H9 (cell line): ENCODE measurements at regions not wholly inside any gene's neighbourhood (a gene's known extent, or its start where the extent isn't known, plus 50 kb on each side); places are given as distances from the start of the nearest gene placed in this dataset.

Experiments used
- DNase-seq: peaks from one replicate; pipeline ENCODE4 v3.0.0-alpha.2; 2017
- H2AFZ ChIP-seq: one replicate; pipeline ENCODE4 v1.6.1; 2013; ENCODE audit warnings: mild to moderate bottlenecking, low read length, control low read depth, moderate library complexity
- H2AK5ac ChIP-seq: 2 replicates; pipeline ENCODE4 v1.6.1; 2013; ENCODE audit warnings: low read length, control low read depth, mixed read lengths; ENCODE audit not compliant: insufficient read length
- H2BK120ac ChIP-seq: one replicate; pipeline ENCODE4 v1.6.1; 2013; ENCODE audit warnings: low read depth, mild to moderate bottlenecking, low read length, control low read depth, inconsistent platforms; ENCODE audit not compliant: poor library complexity, severe bottlenecking
- H2BK12ac ChIP-seq: 2 replicates; pipeline ENCODE4 v1.6.1; 2013; ENCODE audit warnings: low read length, control low read depth, mixed read lengths, low read depth; ENCODE audit not compliant: insufficient read length
- H2BK15ac ChIP-seq: 2 replicates; pipeline ENCODE4 v1.6.1; 2013; ENCODE audit warnings: low read depth, low read length, control low read depth
- H2BK20ac ChIP-seq: one replicate; pipeline ENCODE4 v1.6.1; 2013; ENCODE audit warnings: low read depth, mild to moderate bottlenecking, low read length, control low read depth, inconsistent platforms; ENCODE audit not compliant: poor library complexity, severe bottlenecking
- H2BK5ac ChIP-seq: 2 replicates; pipeline ENCODE4 v1.6.1; 2013; ENCODE audit warnings: low read length, control low read depth, mixed read lengths; ENCODE audit not compliant: insufficient read length
- H3K14ac ChIP-seq: 2 replicates; pipeline ENCODE4 v1.6.1; 2013; ENCODE audit warnings: low read length, control low read depth; ENCODE audit not compliant: insufficient read depth
- H3K18ac ChIP-seq: 2 replicates; pipeline ENCODE4 v1.6.1; 2013; ENCODE audit warnings: low read depth, mild to moderate bottlenecking, mixed read lengths, low read length, control low read depth; ENCODE audit not compliant: insufficient read length
- H3K23ac ChIP-seq: 2 replicates; pipeline ENCODE4 v1.6.1; 2013; ENCODE audit warnings: low read length, control low read depth, mixed read lengths, low read depth; ENCODE audit not compliant: insufficient read length
- H3K23me2 ChIP-seq: 2 replicates; pipeline ENCODE4 v1.6.1; 2013; ENCODE audit warnings: low read depth, mild to moderate bottlenecking, mixed read lengths, low read length, control low read depth; ENCODE audit not compliant: insufficient read length, poor library complexity, severe bottlenecking
- H3K27ac ChIP-seq: 2 replicates; pipeline ENCODE4 v1.5.1; 2013; ENCODE audit warnings: low read length, control low read depth, mixed read lengths, low read depth; ENCODE audit not compliant: insufficient read length
- H3K27me3 ChIP-seq: 2 replicates; pipeline ENCODE4 v1.6.1; 2013; ENCODE audit warnings: low read length, control low read depth, inconsistent platforms; ENCODE audit not compliant: insufficient read depth
- H3K4ac ChIP-seq: 2 replicates; pipeline ENCODE4 v1.6.1; 2013; ENCODE audit warnings: low read depth, mild to moderate bottlenecking, control low read depth, inconsistent platforms, low read length, moderate library complexity
- H3K4me1 ChIP-seq: 2 replicates; pipeline ENCODE4 v1.6.1; 2013; ENCODE audit warnings: low read length, control low read depth, inconsistent platforms; ENCODE audit not compliant: insufficient read depth
- H3K4me2 ChIP-seq: 2 replicates; pipeline ENCODE4 v1.6.1; 2013; ENCODE audit warnings: low read length, control low read depth, mixed read lengths; ENCODE audit not compliant: insufficient read length, insufficient read depth
- H3K56ac ChIP-seq: 2 replicates; pipeline ENCODE4 v1.6.1; 2013; ENCODE audit warnings: low read depth, mild to moderate bottlenecking, mixed read lengths, low read length, control low read depth; ENCODE audit not compliant: insufficient read length
- H3K79me1 ChIP-seq: 2 replicates; pipeline ENCODE4 v1.6.1; 2013; ENCODE audit warnings: low read depth, mild to moderate bottlenecking, moderate library complexity, low read length, control low read depth, inconsistent platforms; ENCODE audit not compliant: insufficient read depth, poor library complexity, severe bottlenecking
- H3K79me2 ChIP-seq: 2 replicates; pipeline ENCODE4 v1.6.1; 2013; ENCODE audit warnings: low read length, control low read depth, inconsistent platforms; ENCODE audit not compliant: insufficient read depth
- H3K9ac ChIP-seq: 2 replicates; pipeline ENCODE4 v1.6.1; 2013; ENCODE audit warnings: low read length, control low read depth, mixed read lengths; ENCODE audit not compliant: insufficient read length; ENCODE audit errors: extremely low read depth
- H3K9me3 ChIP-seq: one replicate; pipeline ENCODE4 v1.6.1; 2013; ENCODE audit warnings: low read depth, low read length, inconsistent platforms; ENCODE audit not compliant: control insufficient read depth
- H3T11ph ChIP-seq: one replicate; pipeline ENCODE4 v1.6.1; 2013; ENCODE audit warnings: mild to moderate bottlenecking, low read length, control low read depth, inconsistent platforms
- H4K20me1 ChIP-seq: one replicate; pipeline ENCODE4 v1.6.1; 2013; ENCODE audit not compliant: control insufficient read depth, insufficient read length, insufficient read depth
- H4K5ac ChIP-seq: 2 replicates; pipeline ENCODE4 v1.6.1; 2013; ENCODE audit warnings: low read depth, mild to moderate bottlenecking, mixed read lengths, low read length, control low read depth; ENCODE audit not compliant: insufficient read length
- H4K8ac ChIP-seq: replicated peaks from 2 replicates; pipeline ENCODE4 v1.6.1; 2013; ENCODE audit warnings: low read length, control low read depth, mixed read lengths, low read depth; ENCODE audit not compliant: insufficient read length
- H4K91ac ChIP-seq: 2 replicates; pipeline ENCODE4 v1.6.1; 2013; ENCODE audit warnings: low read depth, mild to moderate bottlenecking, moderate library complexity, mixed read lengths, low read length, control low read depth; ENCODE audit not compliant: insufficient read length
- H3K27ac Mint-ChIP-seq, 3 experiments: 2 replicates in 2 of 3; 3 replicates in 1 of 3; pipeline ENCODE4 v1.8.0; 2020 to 2021; ENCODE audit warnings: mixed read lengths in 3 of 3, mild to moderate bottlenecking in 1 of 3, moderate library complexity in 1 of 3
- H3K27me3 Mint-ChIP-seq: 2 replicates; pipeline ENCODE4 v1.8.0; 2021; ENCODE audit warnings: low read depth, mild to moderate bottlenecking, moderate library complexity, mixed read lengths
- H3K36me3 Mint-ChIP-seq, 3 experiments: 2 replicates in 2 of 3; 3 replicates in 1 of 3; pipeline ENCODE4 v1.8.0; 2020 to 2021; ENCODE audit warnings: low read depth in 3 of 3, mixed read lengths in 3 of 3; ENCODE audit not compliant: insufficient read depth in 1 of 3
- H3K4me1 Mint-ChIP-seq, 2 experiments: 2 replicates each; pipeline ENCODE4 v1.8.0; 2020; ENCODE audit warnings: mixed read lengths in 2 of 2
- H3K4me3 Mint-ChIP-seq, 2 experiments: 2 replicates in 1 of 2; 3 replicates in 1 of 2; pipeline ENCODE4 v1.8.0; 2020 to 2021; ENCODE audit warnings: mild to moderate bottlenecking in 2 of 2, mixed read lengths in 2 of 2, moderate library complexity in 1 of 2
- H3K9me3 Mint-ChIP-seq, 2 experiments: 2 replicates in 1 of 2; 3 replicates in 1 of 2; pipeline ENCODE4 v1.8.0; 2020; ENCODE audit warnings: mild to moderate bottlenecking in 2 of 2, mixed read lengths in 2 of 2, moderate library complexity in 1 of 2
- TF ChIP-seq, protein P1 (sequence below): fragments of 200-600 bp; sonication (generic); conservative IDR thresholded peaks from 3 replicates; pipeline ENCODE4 v1.8.0; 2021; ENCODE audit warnings: antibody characterized with exemption, mild to moderate bottlenecking

DNA sequence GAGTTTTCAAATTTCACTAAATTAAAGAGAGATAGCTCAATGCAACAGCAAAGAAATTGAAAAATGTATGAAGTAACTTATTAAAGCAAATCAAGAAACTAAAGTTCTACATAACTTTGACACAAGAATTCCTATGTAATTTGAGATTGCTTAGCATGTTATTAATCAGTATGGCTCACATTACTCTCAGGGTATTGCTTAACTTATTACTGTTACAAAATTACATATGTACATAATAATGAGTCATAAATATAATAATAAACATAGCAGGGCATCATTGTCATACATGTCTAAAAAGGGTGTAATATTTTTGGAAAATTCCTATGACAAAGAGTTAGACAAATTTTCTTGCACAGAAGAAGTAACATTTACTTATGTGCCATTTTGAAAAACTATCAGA lies 75.0 kb downstream of the ZWINT start:
- Mint-ChIP-seq H3K27ac (no peak overlapping the region), H3K27me3 (no peaks in the 10 kb centered on the region), H3K36me3 (no peaks in the 10 kb centered on the region), H3K9me3 (no peaks in the 10 kb centered on the region), H3K4me3 (no peak overlapping the region), H3K4me1 (no peaks in the 10 kb centered on the region)
- no peak overlapping the region for H4K8ac ChIP-seq
- no peak overlapping the region for H2AFZ ChIP-seq
- H4K5ac ChIP-seq, result no peak overlapping the region
- H2BK20ac ChIP-seq, result no peak overlapping the region
- H2BK120ac ChIP-seq, result no peak overlapping the region
- no peaks in the 10 kb centered on the region for H3K79me2 ChIP-seq
- H3K56ac ChIP-seq, result no peak overlapping the region
- H3K23me2 ChIP-seq, result no peaks in the 10 kb centered on the region
- no peak overlapping the region for H2BK15ac ChIP-seq
- no peaks in the 10 kb centered on the region for H3K79me1 ChIP-seq
- H3K4me2 ChIP-seq, result no peak overlapping the region
- H2BK5ac ChIP-seq, result no peak overlapping the region
- no peak overlapping the region for H2BK12ac ChIP-seq
- no peak overlapping the region for H3K14ac ChIP-seq
- no peak overlapping the region for H4K91ac ChIP-seq
- no peaks in the 10 kb centered on the region for H3K9me3 ChIP-seq
- no peak overlapping the region for H3K18ac ChIP-seq
- no peaks in the 10 kb centered on the region for H3K4me1 ChIP-seq
- H3T11ph ChIP-seq, result no peak overlapping the region
- no peak for DNase-seq
- TF ChIP-seq, protein P1, sequence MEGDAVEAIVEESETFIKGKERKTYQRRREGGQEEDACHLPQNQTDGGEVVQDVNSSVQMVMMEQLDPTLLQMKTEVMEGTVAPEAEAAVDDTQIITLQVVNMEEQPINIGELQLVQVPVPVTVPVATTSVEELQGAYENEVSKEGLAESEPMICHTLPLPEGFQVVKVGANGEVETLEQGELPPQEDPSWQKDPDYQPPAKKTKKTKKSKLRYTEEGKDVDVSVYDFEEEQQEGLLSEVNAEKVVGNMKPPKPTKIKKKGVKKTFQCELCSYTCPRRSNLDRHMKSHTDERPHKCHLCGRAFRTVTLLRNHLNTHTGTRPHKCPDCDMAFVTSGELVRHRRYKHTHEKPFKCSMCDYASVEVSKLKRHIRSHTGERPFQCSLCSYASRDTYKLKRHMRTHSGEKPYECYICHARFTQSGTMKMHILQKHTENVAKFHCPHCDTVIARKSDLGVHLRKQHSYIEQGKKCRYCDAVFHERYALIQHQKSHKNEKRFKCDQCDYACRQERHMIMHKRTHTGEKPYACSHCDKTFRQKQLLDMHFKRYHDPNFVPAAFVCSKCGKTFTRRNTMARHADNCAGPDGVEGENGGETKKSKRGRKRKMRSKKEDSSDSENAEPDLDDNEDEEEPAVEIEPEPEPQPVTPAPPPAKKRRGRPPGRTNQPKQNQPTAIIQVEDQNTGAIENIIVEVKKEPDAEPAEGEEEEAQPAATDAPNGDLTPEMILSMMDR, result no peak
- H3K23ac ChIP-seq, result no peak overlapping the region
- no peaks in the 10 kb centered on the region for H4K20me1 ChIP-seq
- no peak overlapping the region for H2AK5ac ChIP-seq
- no peak overlapping the region for H3K4ac ChIP-seq
- no peak overlapping the region for H3K9ac ChIP-seq
- no peak overlapping the region for H3K27ac ChIP-seq
- H3K27me3 ChIP-seq, result no peaks in the 10 kb centered on the region
